GM12878 (cell line): ENCODE measurements at regions not wholly inside any gene's neighbourhood (a gene's known extent, or its start where the extent isn't known, plus 50 kb on each side); places are given as distances from the start of the nearest gene placed in this dataset.
A peak's percentile ranks its signal among the peaks of the same experiment; 100 is the strongest.

ENCODE experiments used
- BCL11A ChIP-seq: IDR thresholded peaks from 2 replicates; pipeline ENCODE4 v1.6.1; 2011; ENCODE audit warnings: low read depth, low read length
- CEBPZ ChIP-seq: fragments of 150-350 bp; IDR thresholded peaks from 2 replicates; pipeline ENCODE4 v1.6.1; 2016; ENCODE audit warnings: low read depth, low read length
- CHD4 ChIP-seq: fragments of 200-600 bp; sonication (generic); IDR thresholded peaks from 2 replicates; pipeline ENCODE4 v1.6.1; 2016; ENCODE audit warnings: mild to moderate bottlenecking
- CREM ChIP-seq: IDR thresholded peaks from 2 replicates; pipeline ENCODE4 v1.6.1; 2014; ENCODE audit warnings: antibody characterized with exemption, low read depth
- EGR1 ChIP-seq, 2 experiments: IDR thresholded peaks; 1 replicate in 1 of 2; 2 replicates in 1 of 2; pipeline ENCODE4 v1.6.1; 2011 to 2012; ENCODE audit warnings: low read depth in 2 of 2, low read length in 2 of 2, borderline replicate concordance in 1 of 2, mild to moderate bottlenecking in 1 of 2, moderate library complexity in 1 of 2
- FOS ChIP-seq: IDR thresholded peaks from 3 replicates; pipeline ENCODE4 v1.6.1; 2011; ENCODE audit warnings: borderline replicate concordance; ENCODE audit not compliant: insufficient read length; ENCODE audit errors: extremely low read depth
- FOXM1 ChIP-seq: IDR thresholded peaks from 2 replicates; pipeline ENCODE4 v1.6.1; 2012; ENCODE audit warnings: low read depth, mild to moderate bottlenecking, inconsistent platforms, low read length, moderate library complexity
- GABPA ChIP-seq: IDR thresholded peaks from 2 replicates; pipeline ENCODE4 v1.6.1; 2014; ENCODE audit warnings: antibody characterized with exemption, low read depth, mild to moderate bottlenecking, inconsistent platforms
- HCFC1 ChIP-seq: fragments of 150-350 bp; IDR thresholded peaks from 2 replicates; pipeline ENCODE4 v1.6.1; 2014; ENCODE audit warnings: low read length
- IKZF1 ChIP-seq: fragments of 450-650 bp; conservative IDR thresholded peaks from 2 replicates; pipeline ENCODE4 v1.6.1; 2017; ENCODE audit warnings: antibody characterized with exemption, mild to moderate bottlenecking
- LARP7 ChIP-seq: fragments of 450-650 bp; IDR thresholded peaks from 2 replicates; pipeline ENCODE4 v1.6.1; 2017; ENCODE audit warnings: mild to moderate bottlenecking
- NFXL1 ChIP-seq: fragments of 450-650 bp; IDR thresholded peaks from 2 replicates; pipeline ENCODE4 v1.6.1; 2017; ENCODE audit warnings: antibody characterized with exemption, mild to moderate bottlenecking, borderline replicate concordance
- NR2C1 ChIP-seq: fragments of 450-650 bp; IDR thresholded peaks from 2 replicates; pipeline ENCODE4 v1.6.1; 2017; ENCODE audit warnings: antibody characterized with exemption, mild to moderate bottlenecking, moderate library complexity
- PAX5 ChIP-seq: IDR thresholded peaks from 2 replicates; pipeline ENCODE4 v1.6.1; 2011; ENCODE audit warnings: low read depth, low read length, borderline replicate concordance
- PKNOX1 ChIP-seq: fragments of 450-650 bp; IDR thresholded peaks from 2 replicates; pipeline ENCODE4 v1.6.1; 2016; ENCODE audit warnings: mild to moderate bottlenecking
- SIN3A ChIP-seq: IDR thresholded peaks from 2 replicates; pipeline ENCODE4 v1.6.1; 2012; ENCODE audit warnings: low read depth, low read length, improper control_type of control experiment
- STAT1 ChIP-seq: fragments of 450-650 bp; conservative IDR thresholded peaks from 2 replicates; pipeline ENCODE4 v1.6.1; 2014; ENCODE audit warnings: antibody characterized with exemption, mild to moderate bottlenecking
- TBL1XR1 ChIP-seq: IDR thresholded peaks from 2 replicates; pipeline ENCODE4 v1.6.1; 2012; ENCODE audit warnings: low read depth, low read length, improper control_type of control experiment
- TCF3 ChIP-seq: IDR thresholded peaks from 2 replicates; pipeline ENCODE4 v1.6.1; 2012; ENCODE audit warnings: low read depth, mild to moderate bottlenecking, low read length, borderline replicate concordance; ENCODE audit not compliant: insufficient read depth
- ZNF207 ChIP-seq: fragments of 450-650 bp; IDR thresholded peaks from 2 replicates; pipeline ENCODE4 v1.6.1; 2014; ENCODE audit warnings: antibody characterized with exemption, mild to moderate bottlenecking, borderline replicate concordance
- ZSCAN29 ChIP-seq: fragments of 450-650 bp; IDR thresholded peaks from 2 replicates; pipeline ENCODE4 v1.6.1; 2017; ENCODE audit warnings: mild to moderate bottlenecking, moderate library complexity
- TF ChIP-seq, protein P1 (sequence below): fragments of 450-650 bp; IDR thresholded peaks from 2 replicates; pipeline ENCODE4 v1.6.1; 2014; ENCODE audit warnings: mild to moderate bottlenecking
- TF ChIP-seq, protein P2 (sequence below): fragments of 450-650 bp; IDR thresholded peaks from 2 replicates; pipeline ENCODE4 v1.6.1; 2017; ENCODE audit warnings: borderline replicate concordance
- TF ChIP-seq, protein P3 (sequence below): IDR thresholded peaks from 2 replicates; pipeline ENCODE4 v1.6.1; 2012; ENCODE audit warnings: low read depth, low read length, improper control_type of control experiment

DNA sequence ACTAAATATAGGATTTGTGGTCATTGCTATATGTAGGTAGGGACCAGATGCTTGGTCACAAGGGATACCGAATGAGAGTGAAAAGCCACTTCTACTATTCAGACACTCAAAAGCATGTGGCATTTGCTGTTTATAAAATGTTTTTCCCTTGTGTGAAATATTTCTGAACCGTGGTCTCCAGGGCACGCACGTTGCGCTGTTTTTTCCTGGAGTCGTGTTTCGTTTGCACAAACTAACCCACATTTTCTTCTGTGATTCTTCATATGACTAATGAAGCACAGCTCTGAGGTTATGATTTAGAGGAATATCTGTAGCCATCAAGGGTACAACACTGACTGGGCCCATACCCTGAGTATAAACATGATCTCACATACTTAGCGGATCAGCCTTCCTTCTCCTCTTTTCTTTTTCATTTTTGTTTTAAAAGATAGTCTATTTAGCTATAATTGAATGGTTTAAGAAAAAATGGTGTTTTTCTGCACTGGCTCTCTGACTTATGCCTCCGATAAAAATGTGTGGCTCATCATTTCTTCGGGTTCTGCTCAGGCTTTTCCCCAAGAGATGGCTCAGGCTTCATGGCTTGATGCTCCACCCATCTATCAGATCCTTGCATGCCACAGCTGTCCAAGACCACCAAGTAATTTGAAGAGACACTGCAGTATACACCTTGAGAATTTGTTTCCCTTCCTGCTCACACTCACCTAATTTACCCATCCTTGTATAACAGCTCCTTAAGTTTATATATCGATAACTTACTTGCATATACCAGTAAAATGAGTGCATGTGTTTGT, 59.9 kb upstream of the HBS1L start (continued):
- TF ChIP-seq FOXM1, result peak; percentile 96
- TF ChIP-seq EGR1 (IDR thresholded peaks at IDR 0.05; ENCODE audit: borderline replicate concordance in 1 of 2, low read depth in 2 of 2, low read length in 2 of 2), result no peak
- TF ChIP-seq PKNOX1, result no peak
- TF ChIP-seq GABPA, result peak; percentile 50; the same call in 1 of the 2 replicates
- no peak for TF ChIP-seq CEBPZ
- no peak for TF ChIP-seq LARP7
- TF ChIP-seq, protein P1, sequence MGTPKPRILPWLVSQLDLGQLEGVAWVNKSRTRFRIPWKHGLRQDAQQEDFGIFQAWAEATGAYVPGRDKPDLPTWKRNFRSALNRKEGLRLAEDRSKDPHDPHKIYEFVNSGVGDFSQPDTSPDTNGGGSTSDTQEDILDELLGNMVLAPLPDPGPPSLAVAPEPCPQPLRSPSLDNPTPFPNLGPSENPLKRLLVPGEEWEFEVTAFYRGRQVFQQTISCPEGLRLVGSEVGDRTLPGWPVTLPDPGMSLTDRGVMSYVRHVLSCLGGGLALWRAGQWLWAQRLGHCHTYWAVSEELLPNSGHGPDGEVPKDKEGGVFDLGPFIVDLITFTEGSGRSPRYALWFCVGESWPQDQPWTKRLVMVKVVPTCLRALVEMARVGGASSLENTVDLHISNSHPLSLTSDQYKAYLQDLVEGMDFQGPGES, result no peak
- no peak for TF ChIP-seq SIN3A
- TF ChIP-seq PAX5, result peak; percentile 70; the same call in 1 of the 2 replicates
- no peak for TF ChIP-seq ZNF207
- TF ChIP-seq, protein P2, sequence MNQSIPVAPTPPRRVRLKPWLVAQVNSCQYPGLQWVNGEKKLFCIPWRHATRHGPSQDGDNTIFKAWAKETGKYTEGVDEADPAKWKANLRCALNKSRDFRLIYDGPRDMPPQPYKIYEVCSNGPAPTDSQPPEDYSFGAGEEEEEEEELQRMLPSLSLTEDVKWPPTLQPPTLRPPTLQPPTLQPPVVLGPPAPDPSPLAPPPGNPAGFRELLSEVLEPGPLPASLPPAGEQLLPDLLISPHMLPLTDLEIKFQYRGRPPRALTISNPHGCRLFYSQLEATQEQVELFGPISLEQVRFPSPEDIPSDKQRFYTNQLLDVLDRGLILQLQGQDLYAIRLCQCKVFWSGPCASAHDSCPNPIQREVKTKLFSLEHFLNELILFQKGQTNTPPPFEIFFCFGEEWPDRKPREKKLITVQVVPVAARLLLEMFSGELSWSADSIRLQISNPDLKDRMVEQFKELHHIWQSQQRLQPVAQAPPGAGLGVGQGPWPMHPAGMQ, result no peak
- no peak for TF ChIP-seq CHD4
- 0 out of 2 replicates have a peak, but pooled peaks have one; percentile 69 for TF ChIP-seq TBL1XR1
- TF ChIP-seq NR2C1, result no peak
- TF ChIP-seq BCL11A, result peak; percentile 92
- TF ChIP-seq, protein P3, sequence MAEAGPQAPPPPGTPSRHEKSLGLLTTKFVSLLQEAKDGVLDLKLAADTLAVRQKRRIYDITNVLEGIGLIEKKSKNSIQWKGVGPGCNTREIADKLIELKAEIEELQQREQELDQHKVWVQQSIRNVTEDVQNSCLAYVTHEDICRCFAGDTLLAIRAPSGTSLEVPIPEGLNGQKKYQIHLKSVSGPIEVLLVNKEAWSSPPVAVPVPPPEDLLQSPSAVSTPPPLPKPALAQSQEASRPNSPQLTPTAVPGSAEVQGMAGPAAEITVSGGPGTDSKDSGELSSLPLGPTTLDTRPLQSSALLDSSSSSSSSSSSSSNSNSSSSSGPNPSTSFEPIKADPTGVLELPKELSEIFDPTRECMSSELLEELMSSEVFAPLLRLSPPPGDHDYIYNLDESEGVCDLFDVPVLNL, result no peak
- TF ChIP-seq CREM, result peak; percentile 86
- TF ChIP-seq ZSCAN29, result peak; percentile 67; the same call in 1 of the 2 replicates
- no peak for TF ChIP-seq FOS
- TF ChIP-seq IKZF1, result peak; percentile 96
- no peak for TF ChIP-seq NFXL1
- TF ChIP-seq HCFC1, result no peak
- no peak for TF ChIP-seq STAT1
- TF ChIP-seq TCF3, result peak; percentile 68; the same call in 1 of the 2 replicates
